NOMO-1 (cell line): ENCODE measurements at regions not wholly inside any gene's neighbourhood (a gene's known extent, or its start where the extent isn't known, plus 50 kb on each side); places are given as distances from the start of the nearest gene placed in this dataset.
A peak's percentile ranks its signal among the peaks of the same experiment; 100 is the strongest.

ENCODE experiments used
- DNase-seq, 2 experiments: peaks; one replicate each; lab custom pipeline; 2025; ENCODE audit not compliant: unreplicated experiment in 2 of 2; lab: John Stamatoyannopoulos, UW

- peak; percentile 44 to 50 for DNase-seq
Observed at GRCh38 chr6:15960740-15961634, 167.9 kb upstream of the MYLIP start.

- DNase-seq = no peak
Observed at GRCh38 chr6:15957655-15958169, 171.2 kb upstream of the MYLIP start.

- no peak for DNase-seq
Observed at GRCh38 chr6:15956205-15957106, 172.4 kb upstream of the MYLIP start.

- DNase-seq = no peak
Observed at GRCh38 chr6:15955484-15955883, 173.4 kb upstream of the MYLIP start.

GRCh38 chr6:15953152-15953880 is 175.6 kb upstream of the MYLIP start:
- DNase-seq = no peak

GRCh38 chr6:15952231-15953151 is 176.4 kb upstream of the MYLIP start:
- DNase-seq = no peak

- DNase-seq = no peak
Observed at GRCh38 chr6:15950962-15951569, 177.8 kb upstream of the MYLIP start.

- no peak for DNase-seq
Observed at GRCh38 chr6:15949982-15950381, 178.9 kb upstream of the MYLIP start.

- DNase-seq = no peak
Observed at GRCh38 chr6:15948930-15949900, 179.7 kb upstream of the MYLIP start.

GRCh38 chr6:15947923-15948322 is 181.0 kb upstream of the MYLIP start:
- DNase-seq = no peak

- no peak for DNase-seq
Observed at GRCh38 chr6:15947436-15947835, 181.4 kb upstream of the MYLIP start.

GRCh38 chr6:15946701-15947385 is 182.0 kb upstream of the MYLIP start:
- no peak for DNase-seq

- no peak for DNase-seq
Observed at GRCh38 chr6:15945593-15946159, 183.2 kb upstream of the MYLIP start.

- DNase-seq = no peak
Observed at GRCh38 chr6:15943423-15943822, 185.5 kb upstream of the MYLIP start.

- no peak for DNase-seq
Observed at GRCh38 chr6:15941168-15941567, 187.7 kb upstream of the MYLIP start.

GRCh38 chr6:15938107-15938506 is 190.8 kb upstream of the MYLIP start:
- no peak for DNase-seq

- DNase-seq = no peak
Observed at GRCh38 chr6:15937602-15938001, 191.3 kb upstream of the MYLIP start.
